ENCODE measurements at regions not wholly inside any gene's neighbourhood (a gene's known extent, or its start where the extent isn't known, plus 50 kb on each side); places are given as distances from the start of the nearest gene placed in this dataset.

DNA sequence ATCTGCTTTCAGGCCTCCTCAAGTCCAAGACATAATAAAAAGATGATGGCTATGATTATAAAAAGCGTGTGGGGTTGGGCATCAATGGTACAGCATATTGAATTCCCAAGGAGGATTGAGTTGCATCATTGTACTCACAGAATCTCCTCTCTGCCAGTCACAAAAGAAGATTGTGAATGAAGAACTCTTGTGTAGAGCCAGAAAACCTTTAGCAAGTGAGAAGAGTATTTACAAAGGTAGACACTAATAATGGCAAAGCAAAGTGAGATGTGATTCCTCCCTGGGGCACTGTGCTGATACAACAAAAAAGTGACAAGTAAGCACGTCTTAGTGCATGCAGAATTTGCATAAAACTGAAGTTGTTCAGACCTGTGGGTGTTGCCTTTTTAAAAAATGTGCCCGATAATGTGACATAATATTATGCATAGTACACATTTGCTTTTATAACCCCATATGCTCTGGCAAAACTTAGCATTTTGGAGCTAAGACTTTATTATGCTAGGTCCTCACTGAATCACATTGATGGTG is 291.2 kb upstream of the TBC1D5 start:
- DNase-seq, result no peak

DNA sequence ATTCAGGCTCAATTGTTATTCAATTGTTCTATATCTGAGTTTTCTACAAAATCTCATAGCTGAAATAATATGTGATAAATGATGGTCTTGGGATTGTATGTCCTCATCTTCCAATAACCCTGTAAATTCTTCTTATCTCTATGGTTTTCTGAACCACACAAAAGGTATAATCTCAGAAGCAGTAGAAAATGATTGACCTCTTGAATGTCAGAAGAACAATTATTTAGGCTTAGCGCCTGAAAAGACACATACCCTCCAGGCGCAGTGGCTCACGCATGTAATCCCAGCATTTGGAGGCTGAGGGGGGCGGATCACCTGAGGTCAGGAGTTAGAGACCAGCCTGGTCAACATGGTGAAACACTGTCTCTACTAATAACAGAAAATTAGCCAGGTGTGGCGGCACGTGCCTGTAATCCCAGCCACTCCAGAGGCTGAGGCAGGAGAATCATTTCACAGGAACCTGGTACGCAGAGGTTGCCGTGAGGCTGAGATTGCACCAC is 288.0 kb upstream of the TBC1D5 start:
- no peak for DNase-seq

DNA sequence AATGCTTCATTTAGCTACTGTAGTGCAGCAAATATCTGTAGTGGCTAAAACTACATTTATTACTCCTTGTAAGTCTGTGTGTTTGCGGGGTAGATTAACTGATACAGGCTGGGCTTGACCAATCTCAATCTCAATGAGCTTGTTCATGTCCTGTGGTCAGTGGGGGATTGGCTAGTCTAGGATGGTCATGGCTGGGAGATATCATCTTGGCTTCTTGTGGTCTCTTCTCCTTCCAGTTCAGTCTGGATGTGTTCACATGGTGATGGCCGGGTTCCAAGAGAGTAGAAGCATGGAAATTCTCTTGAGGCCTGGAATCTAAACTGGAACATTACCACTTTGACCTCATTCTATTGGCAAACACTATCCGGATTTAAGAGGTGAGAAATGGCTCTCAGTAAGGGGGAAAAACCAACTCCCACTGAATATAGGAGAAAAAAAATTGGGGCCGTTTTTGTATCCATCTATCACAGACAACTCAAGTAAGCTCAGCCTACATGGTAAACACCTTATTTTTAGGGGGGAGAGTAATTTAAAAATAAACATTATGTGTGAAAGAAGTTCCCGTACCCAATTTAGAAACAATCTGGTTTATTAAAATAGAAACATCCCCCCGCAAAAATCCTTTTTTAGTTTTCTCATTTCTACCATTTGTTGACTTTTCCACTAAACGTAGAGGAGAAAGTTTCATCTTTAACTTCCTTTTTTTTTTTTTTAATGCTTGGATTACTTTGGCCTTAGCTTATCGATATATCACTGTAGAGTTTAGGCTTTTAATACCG is 284.9 kb upstream of the TBC1D5 start:
- no peak for DNase-seq

DNA sequence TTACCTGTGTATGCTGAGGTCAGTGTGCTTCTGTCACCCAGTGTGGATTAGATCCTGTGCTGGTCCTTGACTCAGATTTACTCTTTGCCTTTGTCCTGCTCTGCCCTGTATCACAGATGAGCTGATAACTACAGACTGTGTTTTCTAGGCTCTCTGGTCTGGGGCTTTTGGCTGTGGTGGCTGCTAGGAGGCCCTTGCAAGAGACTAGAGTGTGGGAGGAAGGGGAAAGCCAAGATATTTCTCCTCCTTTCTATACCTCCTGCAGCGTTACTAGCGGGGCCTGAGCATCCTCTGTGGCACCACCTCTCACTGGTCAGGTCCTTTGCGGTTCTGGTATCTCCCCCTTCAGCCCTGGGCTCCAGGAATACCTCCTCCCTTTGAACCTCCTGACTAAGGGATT is 282.3 kb upstream of the TBC1D5 start:
- no peak for DNase-seq

DNA sequence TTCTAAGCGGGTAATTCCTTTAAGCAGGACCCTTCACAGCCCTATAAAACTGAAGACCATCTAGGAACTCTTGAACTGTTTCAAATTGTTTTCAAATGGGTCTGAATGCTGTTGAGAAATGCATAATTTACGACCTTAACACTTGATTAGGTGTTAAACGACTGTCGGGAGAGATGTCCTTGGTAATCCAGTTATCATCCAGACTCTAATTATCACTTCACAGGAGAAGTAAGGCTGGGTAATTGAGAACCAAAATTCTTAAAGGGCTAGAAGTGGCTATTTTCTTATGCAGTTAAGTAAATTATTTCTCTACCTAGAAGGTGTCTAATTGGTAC is 276.7 kb upstream of the TBC1D5 start:
- no peak for DNase-seq

DNA sequence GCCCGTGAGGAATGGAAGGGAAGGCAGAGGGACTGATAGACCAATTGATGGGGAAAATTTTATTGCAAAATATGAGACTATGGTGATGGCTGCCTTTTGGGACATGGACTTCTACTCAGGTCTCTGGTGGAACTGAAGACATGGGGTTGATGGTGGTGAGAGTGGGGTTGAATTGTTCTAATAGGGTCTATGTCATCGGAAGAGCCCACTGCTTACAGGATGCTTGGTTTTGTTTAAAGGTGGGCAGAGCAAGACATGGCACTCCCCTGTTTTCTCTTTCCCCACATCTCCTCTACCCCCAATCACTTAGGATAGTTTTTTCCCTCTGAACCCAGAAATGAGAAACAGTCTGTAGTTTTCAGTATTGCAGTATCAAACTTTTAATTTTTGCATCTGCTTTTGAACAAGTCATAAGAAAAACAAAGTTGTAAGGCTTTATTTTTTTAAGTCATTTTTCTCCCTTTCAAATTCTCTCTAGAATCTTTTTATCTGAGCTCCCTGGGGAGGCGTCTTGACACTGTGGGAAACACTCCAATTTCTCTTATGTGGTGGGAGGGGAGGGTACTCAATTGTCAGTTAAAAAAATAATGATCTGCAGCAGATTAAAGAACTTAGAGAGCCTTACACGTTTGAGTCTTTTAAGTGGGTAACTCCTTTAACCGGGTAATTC is 276.2 kb upstream of the TBC1D5 start:
- DNase-seq, result no peak

DNA sequence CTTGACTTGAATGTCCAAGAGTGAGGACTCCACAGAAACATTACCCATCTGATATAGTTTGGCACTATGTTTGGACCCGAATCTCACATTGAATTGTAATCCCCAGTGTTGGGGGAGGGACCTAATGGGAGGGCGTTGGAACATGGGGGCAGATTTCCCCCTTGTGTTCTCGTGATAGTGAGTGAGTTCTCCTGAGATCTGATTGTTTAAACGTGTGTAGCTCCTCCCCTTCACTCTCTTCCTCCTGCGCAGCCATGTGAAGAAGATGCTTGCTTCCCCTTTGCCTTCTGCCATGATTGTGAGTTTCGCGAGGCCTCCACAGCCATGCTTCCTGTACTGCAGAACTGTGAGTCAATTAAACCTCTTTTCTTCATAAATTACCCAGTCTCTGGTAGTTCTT is 273.9 kb upstream of the TBC1D5 start:
- no peak for DNase-seq

DNA sequence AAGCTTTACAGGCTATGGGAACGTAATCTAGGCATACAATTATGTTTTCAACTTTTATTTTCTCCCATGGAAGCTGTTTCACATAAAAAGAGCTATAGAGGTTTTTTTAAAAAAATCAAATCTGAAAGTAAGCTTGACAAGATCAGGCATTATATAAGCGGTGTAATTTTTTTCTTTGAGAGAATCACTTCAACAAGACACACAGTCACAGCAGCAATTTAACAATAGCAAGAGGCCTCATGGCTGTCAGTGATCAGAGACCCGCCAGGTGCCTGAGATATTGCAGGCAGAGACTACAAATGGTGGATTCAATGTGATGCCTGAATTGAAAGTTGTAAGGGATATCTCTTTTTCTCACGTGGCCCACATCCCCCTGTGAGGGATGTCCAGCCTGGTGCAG is 270.5 kb upstream of the TBC1D5 start:
- no peak for DNase-seq

DNA sequence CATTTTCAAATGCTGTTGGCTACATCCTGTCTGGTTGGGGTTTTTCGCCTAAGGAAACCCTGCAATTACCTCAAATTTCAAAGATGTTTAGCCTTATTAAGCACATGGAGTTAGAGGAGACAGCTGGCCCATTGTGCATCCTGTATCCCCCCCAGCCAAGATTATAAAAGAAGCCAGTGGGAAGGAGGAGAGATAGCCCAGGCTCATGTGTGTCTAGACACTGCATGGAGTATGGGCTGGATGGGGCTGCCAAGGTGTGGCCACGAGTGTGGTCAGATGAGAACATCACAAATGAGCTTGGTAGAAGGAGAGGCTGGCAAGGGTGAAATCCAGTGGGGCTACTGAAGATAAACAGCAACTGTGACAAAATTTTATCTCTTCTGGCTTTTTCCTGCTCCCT is 270.0 kb upstream of the TBC1D5 start:
- no peak for DNase-seq

DNA sequence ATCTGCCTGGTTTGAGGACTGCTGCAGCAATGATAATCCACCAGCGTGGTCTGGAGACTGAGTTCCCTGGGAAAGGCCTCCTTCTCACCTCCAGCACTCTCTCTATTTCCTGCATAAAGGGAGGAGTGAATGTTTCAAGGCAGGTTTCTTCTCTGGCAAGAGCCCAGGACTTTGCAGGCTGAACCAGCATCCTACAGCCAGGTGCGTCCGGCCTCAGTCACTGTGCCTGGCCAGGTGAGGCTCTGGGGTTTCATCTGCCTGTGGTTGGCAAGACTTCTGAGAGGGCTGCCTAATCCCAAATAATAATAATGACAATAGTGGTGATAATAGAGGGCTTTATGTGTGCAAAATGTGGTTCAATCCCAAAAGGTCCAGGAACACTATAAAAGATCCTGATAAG is 269.0 kb upstream of the TBC1D5 start:
- no peak for DNase-seq

DNA sequence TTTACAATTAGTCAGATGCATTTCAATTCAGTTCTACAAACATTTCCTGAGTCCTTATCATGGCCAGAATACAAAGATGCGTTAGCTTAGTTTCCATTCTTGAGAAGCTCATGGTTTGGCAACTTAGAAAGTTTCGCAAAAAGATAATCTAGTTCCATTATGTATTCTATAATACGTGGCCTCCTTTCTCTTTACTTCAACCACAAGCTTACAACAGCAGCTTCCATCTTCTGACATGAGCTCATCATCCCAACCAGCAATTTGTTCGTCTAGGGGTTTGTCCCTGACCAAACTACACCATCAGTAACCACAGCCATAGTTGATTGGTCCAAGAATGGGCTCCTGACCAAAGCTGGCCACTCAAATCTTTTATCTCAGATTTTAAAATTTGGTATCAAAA is 267.6 kb upstream of the TBC1D5 start:
- DNase-seq, result no peak

DNA sequence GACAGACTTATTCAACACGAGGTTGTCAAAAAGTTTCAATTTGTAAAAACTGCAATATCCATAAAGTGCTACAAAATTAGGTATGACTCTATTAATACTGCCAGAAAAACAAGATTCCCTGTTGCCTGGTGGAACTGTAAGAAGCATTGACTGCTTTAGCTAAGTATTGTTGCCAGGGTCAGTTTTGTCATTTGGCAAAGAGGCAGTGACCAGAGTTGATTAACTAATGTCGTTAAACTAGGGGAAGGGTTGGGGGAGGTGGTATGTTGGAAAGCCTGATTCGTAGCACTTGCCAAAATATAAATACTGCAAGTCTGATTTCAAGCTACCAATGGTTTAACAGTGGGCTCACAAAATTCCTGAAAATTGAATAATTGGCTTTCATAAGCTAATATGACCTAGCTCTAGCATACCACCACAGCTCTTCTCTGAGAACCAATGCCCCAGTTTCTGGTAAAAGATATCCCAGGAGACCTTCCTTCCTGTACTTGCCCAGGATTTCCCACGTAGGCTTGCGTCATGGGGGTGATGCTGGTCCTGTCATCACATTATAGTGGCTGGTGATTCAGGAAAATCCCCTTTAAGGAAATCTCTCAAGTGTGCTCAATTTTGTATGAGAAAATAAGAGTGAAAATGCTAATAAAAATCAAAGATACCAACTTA is 266.4 kb upstream of the TBC1D5 start:
- no peak for DNase-seq

DNA sequence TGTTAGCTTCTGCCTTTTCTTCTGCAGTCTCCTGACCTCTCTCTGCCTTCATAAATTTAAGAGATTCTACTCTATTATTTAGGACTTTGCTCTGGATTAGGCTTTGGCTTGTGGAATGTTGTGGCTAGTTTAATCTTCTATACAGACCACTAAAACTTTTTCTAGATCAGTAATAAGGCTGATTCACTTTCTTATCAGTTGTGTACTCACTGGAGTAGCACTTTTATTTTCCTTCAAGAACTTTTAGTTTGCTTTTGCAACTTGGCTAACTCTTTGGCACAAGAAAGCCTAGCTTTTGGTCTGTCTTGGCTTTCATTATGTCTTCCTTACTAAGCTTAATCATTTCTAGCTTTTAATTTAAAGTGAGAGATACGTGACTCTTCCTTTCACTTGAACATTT is 265.5 kb upstream of the TBC1D5 start:
- DNase-seq, result no peak

DNA sequence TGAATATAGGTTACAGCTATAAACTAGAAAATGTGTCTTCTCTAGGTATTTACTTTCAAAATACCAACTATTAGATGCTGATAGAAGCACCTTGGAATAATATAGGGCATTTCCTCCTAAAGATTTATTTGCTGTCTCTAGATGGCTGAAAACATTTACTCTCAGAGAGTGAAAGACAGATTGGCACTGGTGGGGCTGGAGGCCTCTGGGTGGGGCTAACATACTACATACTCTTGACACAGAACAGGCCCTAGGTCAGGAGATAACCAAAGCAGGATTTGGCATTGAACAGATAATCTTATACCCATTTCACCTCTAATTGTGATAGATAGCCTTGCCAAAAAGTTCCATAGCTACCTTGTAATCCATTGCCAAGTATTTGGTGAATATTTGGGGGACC is 253.3 kb upstream of the TBC1D5 start:
- no peak for DNase-seq

DNA sequence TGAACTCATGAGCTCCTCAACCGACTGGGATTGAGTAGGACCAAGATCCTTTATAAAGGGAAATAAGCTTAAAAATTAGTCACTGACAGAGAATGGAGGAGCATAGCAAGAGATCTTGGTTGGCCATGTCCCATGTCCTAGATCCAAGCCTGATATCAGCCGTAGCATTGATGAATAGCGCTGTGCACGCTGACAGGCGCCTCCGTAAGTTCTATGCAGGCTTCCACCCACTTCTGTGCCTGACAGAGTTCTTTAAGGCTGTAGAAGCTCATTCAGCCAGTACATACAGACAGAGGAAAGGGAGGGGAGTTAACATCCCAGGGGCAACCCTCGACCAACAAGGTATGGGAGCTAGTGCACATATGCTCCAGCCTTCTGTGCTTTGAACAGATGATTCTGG is 251.7 kb upstream of the TBC1D5 start:
- DNase-seq, result no peak

DNA sequence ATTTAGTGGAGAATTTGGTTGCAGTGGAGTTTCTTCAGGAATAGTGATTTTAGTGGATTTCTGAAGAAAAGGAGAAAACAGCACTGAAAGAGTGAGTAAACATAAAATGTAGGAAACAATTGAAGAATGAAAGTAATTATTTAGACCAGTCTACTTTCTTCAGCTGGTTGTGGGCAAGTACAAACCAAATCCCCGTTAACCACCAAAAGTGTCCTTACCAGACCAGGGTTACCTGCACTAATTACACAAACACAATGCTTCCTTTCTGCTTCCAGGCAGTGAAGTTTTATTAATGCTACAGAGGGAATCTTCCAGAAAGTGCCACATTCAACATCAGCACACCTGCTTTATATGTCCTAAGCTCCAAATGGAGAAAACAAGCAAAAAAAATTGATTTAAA is 248.0 kb upstream of the TBC1D5 start:
- no peak for DNase-seq

DNA sequence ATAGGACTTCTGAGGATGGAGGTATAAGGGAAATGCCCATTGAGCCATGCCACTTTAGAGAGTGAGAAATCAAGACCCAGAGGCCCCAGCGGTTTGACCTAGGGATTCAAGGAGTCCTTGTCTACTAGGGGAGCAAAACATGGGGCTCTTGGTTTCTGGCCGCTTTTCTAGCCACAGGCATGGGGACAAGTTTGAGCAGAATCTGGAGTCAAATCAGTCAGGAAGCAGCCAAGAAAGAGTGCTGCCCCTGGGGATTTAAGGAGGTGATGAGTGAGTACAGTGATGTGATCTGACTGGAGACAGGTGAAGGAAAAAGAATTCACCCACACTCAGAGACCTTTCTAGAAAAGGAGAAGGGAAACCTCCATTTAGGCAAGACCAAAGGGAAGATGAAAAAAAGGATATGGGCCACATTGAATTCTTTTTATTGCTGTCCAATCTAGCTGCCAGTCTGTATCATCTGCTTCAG is 244.0 kb upstream of the TBC1D5 start:
- no peak for DNase-seq

DNA sequence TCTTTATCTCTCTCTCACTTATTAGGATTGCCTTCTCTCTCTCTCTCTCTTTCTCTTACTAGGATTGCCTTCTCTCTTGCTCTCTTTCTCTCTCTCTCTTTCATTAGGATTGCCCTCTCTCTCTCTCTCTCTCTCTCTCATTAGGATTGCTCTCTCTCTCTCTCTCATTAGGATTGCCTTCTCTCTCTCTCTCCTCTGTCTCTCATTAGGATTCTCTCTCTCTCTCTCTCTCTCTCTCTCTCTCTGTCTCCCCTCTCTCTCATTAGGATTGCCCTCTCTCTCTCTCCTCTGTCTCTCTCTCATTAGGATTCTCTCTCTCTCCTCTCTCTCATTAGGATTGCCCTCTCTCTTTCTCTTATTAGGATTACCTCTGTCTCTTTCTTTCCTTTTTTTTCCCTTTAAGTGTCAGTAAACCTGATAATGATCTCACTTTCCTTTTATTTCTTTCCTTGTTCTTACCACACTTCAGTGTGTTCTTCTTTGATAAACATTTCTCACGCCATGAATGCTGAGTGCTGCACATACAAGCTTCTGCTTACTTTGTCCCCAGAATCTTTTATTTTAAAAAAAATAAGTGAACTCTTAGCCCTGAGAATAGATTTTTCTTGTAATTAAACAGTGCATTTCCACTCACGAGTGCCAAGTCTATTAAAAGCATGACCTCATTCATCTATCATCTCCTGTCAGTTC is 243.4 kb upstream of the TBC1D5 start:
- no peak for DNase-seq

DNA sequence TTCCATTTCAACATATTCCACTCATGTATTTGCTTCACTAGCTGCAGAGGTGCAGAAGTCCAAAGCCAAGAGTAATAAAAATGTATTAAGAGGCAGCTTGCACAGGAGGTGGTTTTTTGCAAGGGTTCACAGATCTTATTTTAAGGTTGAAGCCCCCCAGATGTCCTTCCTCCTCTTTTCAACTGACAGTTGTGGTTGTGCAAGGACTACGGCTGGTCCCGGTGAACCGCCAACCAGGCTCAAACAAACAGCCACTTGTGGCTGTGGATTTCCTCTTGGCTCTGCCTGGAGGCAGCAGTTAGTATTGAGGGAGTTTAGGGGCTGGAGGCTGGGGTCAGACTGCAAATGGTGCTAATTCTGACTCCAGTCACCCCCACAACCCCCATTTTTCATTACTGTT is 240.7 kb upstream of the TBC1D5 start:
- no peak for DNase-seq

DNA sequence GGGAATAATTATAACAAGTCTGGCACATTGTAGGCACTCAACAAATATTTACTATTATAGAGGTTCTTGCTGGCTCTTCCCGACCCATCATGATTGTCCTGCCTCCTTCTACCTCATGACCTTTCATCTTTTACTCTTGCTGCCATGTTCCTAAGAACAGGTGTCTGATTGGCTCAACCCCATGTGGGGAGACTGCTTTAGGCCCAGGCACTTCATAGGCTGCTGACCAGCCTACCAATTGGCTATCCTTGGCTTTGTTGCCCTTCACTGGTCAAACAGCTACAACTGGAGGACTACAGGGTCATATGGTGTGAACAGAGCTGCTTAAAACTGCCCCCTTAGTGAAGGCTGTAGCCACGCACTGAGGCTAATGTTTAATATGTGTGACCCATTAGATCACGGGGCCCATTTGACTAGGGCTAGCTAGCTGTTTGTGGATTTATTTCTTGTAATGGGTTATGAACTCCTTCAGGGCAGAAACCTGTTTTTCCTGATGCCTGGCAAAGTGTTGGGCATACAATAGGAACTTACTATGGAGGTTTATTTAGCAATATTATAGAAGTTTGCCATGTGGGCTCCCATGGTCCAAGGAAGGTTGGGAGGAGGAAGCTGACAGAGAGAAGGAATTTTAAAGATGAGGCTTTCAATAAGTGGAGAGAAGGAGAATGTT is 239.9 kb upstream of the TBC1D5 start:
- no peak for DNase-seq

DNA sequence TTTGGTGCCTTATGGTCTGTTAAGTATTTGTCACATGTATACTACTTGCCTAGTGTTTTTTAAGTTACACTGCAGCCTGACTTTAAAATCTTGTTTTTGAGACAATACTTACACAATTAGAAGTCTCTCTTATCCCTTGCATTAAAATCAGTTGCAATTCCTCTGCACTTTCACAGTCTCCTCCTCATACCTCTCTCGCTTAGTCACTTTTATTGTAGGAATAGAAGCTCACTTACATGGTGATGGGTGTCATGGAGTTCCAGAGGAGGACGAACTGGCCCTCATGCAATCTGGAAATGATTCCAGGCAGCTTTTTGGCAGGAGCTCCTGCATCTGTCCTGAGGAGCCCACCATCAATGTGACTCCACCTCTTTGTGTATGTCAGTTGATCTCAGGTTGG is 238.4 kb upstream of the TBC1D5 start:
- DNase-seq, result no peak

DNA sequence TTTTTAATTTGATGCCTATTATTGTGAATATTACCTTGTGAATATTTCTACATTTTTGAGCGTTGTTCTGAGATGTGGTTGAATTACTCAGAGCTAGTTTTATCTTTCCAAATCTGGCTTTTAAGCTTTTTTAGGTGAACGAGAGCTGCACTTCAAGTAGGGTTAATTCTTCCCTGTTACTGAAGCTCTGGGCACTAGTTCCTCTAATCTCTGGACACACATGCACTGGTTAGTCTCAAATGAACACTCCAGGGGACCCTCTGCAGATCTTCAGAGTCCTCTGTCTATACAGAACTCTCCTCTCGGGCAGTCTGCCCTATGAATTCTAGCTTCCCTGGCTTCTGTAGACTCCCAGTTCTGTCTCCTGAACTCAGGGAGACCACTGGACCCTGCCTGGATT is 237.5 kb upstream of the TBC1D5 start:
- no peak for DNase-seq

DNA sequence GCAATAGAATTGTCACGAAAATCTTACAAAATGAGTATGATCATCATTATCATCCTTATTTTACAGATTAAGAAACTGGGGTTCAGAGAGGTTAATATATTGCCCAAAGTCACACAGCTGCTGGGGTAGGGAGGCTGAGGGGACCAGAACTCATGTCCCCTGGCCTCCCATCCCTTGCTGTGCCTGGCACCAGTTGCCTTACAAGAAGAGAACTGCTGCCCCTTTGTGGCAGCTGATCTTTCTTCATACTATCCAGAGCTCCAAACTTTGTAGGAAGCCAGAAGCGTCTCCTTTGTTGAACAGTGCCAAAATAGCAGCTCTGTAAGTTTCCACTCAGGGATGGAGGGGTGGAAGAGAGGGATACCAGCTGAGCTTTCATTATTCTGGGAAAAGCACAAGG is 236.8 kb upstream of the TBC1D5 start:
- no peak for DNase-seq

Data from activated CD4-positive, alpha-beta T cell treated with anti-CD3 and anti-CD28 coated beads for 4 hours (primary cell).